CD4-positive, alpha-beta T cell (primary cell): ENCODE measurements at regions not wholly inside any gene's neighbourhood (a gene's known extent, or its start where the extent isn't known, plus 50 kb on each side); places are given as distances from the start of the nearest gene placed in this dataset.

Source experiments
- ATAC-seq: fragments of 200-7000 bp; cut with Tn5 transposase; one replicate; pipeline ENCODE4 v1.10.0; 2022; ENCODE audit warnings: mild to moderate bottlenecking; ENCODE audit not compliant: poor library complexity
- CTCF ChIA-PET: fragments of 350-600 bp; sonication (Branson Sonifier 250); formaldehyde crosslinking; loops from one replicate; lab custom pipeline; 2021; ENCODE audit warnings: antibody characterized with exemption, inconsistent platforms; lab: Charles Lee
- POLR2A ChIA-PET: fragments of 350-600 bp; sonication (Branson Sonifier 250); formaldehyde crosslinking; loops from one replicate; lab custom pipeline; 2021; ENCODE audit warnings: antibody characterized with exemption, inconsistent platforms; lab: Charles Lee
- DNase-seq, 14 experiments: peaks; one replicate each; pipeline ENCODE4 v3.0.0-alpha.2; 2013 to 2020; ENCODE audit warnings: mixed read lengths in 2 of 14
- H3K27ac ChIP-seq, 2 donors: one replicate each; pipeline versions ENCODE4 v1.5.1 to v1.7.0; 2013; ENCODE audit warnings: low read length in 2 of 2, low read depth in 1 of 2, mild to moderate bottlenecking in 1 of 2
- H3K27me3 ChIP-seq, 2 experiments: 1 replicate in 1 of 2; 2 replicates in 1 of 2; pipeline versions ENCODE4 v1.6.1 to v1.7.0; 2013; ENCODE audit warnings: low read length in 2 of 2, control low read depth in 1 of 2, mild to moderate bottlenecking in 1 of 2, moderate library complexity in 1 of 2; ENCODE audit not compliant: insufficient read depth in 2 of 2, control insufficient read depth in 1 of 2
- H3K36me3 ChIP-seq: one replicate; pipeline ENCODE4 v1.6.1; 2013; ENCODE audit warnings: low read length, control low read depth; ENCODE audit not compliant: insufficient read depth
- H3K4me1 ChIP-seq: one replicate; pipeline ENCODE4 v1.6.1; 2013; ENCODE audit warnings: low read length, control low read depth; ENCODE audit not compliant: insufficient read depth
- H3K4me3 ChIP-seq: one replicate; pipeline ENCODE4 v1.5.1; 2013; ENCODE audit warnings: mild to moderate bottlenecking, low read length, moderate library complexity
- H3K9me3 ChIP-seq, 2 experiments: 1 replicate in 1 of 2; 2 replicates in 1 of 2; pipeline versions ENCODE4 v1.6.1 to v1.7.0; 2013; ENCODE audit warnings: low read length in 2 of 2, mild to moderate bottlenecking in 2 of 2, control low read depth in 1 of 2, moderate library complexity in 1 of 2; ENCODE audit not compliant: control insufficient read depth in 1 of 2, insufficient read depth in 1 of 2
- H3K27ac Mint-ChIP-seq: one replicate; pipeline ENCODE4 v1.8.0; 2020; ENCODE audit warnings: mixed read lengths
- H3K27me3 Mint-ChIP-seq: one replicate; pipeline ENCODE4 v1.8.0; 2021; ENCODE audit warnings: mixed read lengths
- H3K36me3 Mint-ChIP-seq: one replicate; pipeline ENCODE4 v1.8.0; 2021; ENCODE audit warnings: low read depth, mixed read lengths
- H3K4me1 Mint-ChIP-seq: one replicate; pipeline ENCODE4 v1.8.0; 2021; ENCODE audit warnings: low read depth, mixed read lengths
- H3K4me3 Mint-ChIP-seq: one replicate; pipeline ENCODE4 v1.8.0; 2020; ENCODE audit warnings: mild to moderate bottlenecking, mixed read lengths
- H3K9me3 Mint-ChIP-seq: one replicate; pipeline ENCODE4 v1.8.0; 2020; ENCODE audit warnings: mixed read lengths
- CTCF ChIP-seq: fragments of 200-600 bp; IDR thresholded peaks from one replicate; pipeline ENCODE4 v1.8.0; 2022; ENCODE audit warnings: antibody characterized with exemption, mild to moderate bottlenecking
- intact Hi-C, 2 experiments: fragments of 100-400 bp; cut with DNase I in 1 of 2; cut with micrococcal nuclease in 1 of 2; formaldehyde crosslinking; loops; one replicate each; pipeline versions ENCODE4 v1.15.1 to v1.9.0; 2023 to 2025; cut with DNase I, micrococcal nuclease

GRCh38 chr5:3341446-3342240 lies 254.0 kb upstream of the IRX1 start:
- no peaks in the 10 kb centered on the region for H3K4me1 ChIP-seq
- TF ChIP-seq CTCF = no peak
- no peak overlapping the region for H3K27ac ChIP-seq
- Mint-ChIP-seq H3K9me3 (peaks cover 2% of the 10 kb centered on the region), H3K27me3 (no peaks in the 10 kb centered on the region), H3K36me3 (no peaks in the 10 kb centered on the region), H3K27ac (no peak overlapping the region), H3K4me1 (no peaks in the 10 kb centered on the region), H3K4me3 (no peak overlapping the region)
- no peak overlapping the region for H3K4me3 ChIP-seq
- H3K27me3 ChIP-seq = no peaks in the 10 kb centered on the region
- no peaks in the 10 kb centered on the region for H3K36me3 ChIP-seq
- DNase-seq = no peak
- peaks cover 0 to 73% of the 10 kb centered on the region in 2 experiments for H3K9me3 ChIP-seq
- CTCF ChIA-PET = no interaction called here
- POLR2A ChIA-PET = no interaction called here
- ATAC-seq = no peak
- intact Hi-C loops = no loop called here

- ChIA-PET POLR2A (no interaction called here), CTCF (no interaction called here)
- Mint-ChIP-seq H3K36me3 (no peaks in the 10 kb centered on the region), H3K4me1 (no peaks in the 10 kb centered on the region), H3K9me3 (peaks cover 2% of the 10 kb centered on the region), H3K4me3 (no peak overlapping the region), H3K27ac (no peak overlapping the region), H3K27me3 (no peaks in the 10 kb centered on the region)
- H3K9me3 ChIP-seq = peaks cover 0 to 76% of the 10 kb centered on the region in 2 experiments
- no peaks in the 10 kb centered on the region for H3K27me3 ChIP-seq
- H3K4me3 ChIP-seq = no peak overlapping the region
- H3K36me3 ChIP-seq = no peaks in the 10 kb centered on the region
- DNase-seq (no peak), ATAC-seq (no peak)
- intact Hi-C loops = no loop called here
- no peak for TF ChIP-seq CTCF
- no peaks in the 10 kb centered on the region for H3K4me1 ChIP-seq
- H3K27ac ChIP-seq = no peak overlapping the region
These were observed 255.2 kb upstream of the IRX1 start for GRCh38 chr5:3340471-3340870.

- H3K4me3 Mint-ChIP-seq = no peak overlapping the region
- no peak overlapping the region for H3K27ac ChIP-seq
- H3K27ac Mint-ChIP-seq = no peak overlapping the region
- no peaks in the 10 kb centered on the region for H3K36me3 ChIP-seq
- H3K27me3 ChIP-seq = no peaks in the 10 kb centered on the region
- DNase-seq (no peak), ATAC-seq (no peak)
- peaks cover 2% of the 10 kb centered on the region for H3K9me3 Mint-ChIP-seq
- peaks cover 0 to 78% of the 10 kb centered on the region in 2 experiments for H3K9me3 ChIP-seq
- ChIA-PET CTCF (no interaction called here), POLR2A (no interaction called here)
- intact Hi-C loops = no loop called here
- H3K27me3 Mint-ChIP-seq = no peaks in the 10 kb centered on the region
- H3K4me1 Mint-ChIP-seq = no peaks in the 10 kb centered on the region
- H3K36me3 Mint-ChIP-seq = no peaks in the 10 kb centered on the region
- TF ChIP-seq CTCF = no peak
- no peak overlapping the region for H3K4me3 ChIP-seq
- H3K4me1 ChIP-seq = no peaks in the 10 kb centered on the region
These were observed 255.9 kb upstream of the IRX1 start for GRCh38 chr5:3339798-3340115.
